NCI-H2196 (cell line): ENCODE measurements at regions not wholly inside any gene's neighbourhood (a gene's known extent, or its start where the extent isn't known, plus 50 kb on each side); places are given as distances from the start of the nearest gene placed in this dataset.
"Not testable (repeated sequence)": the region's sequence is repeated elsewhere in the genome, so short reads cannot be mapped to it uniquely, and the experiment has no call there.

ENCODE experiments used
- DNase-seq: peaks from one replicate; lab custom pipeline; 2025; ENCODE audit not compliant: unreplicated experiment; lab: John Stamatoyannopoulos, UW

DNA sequence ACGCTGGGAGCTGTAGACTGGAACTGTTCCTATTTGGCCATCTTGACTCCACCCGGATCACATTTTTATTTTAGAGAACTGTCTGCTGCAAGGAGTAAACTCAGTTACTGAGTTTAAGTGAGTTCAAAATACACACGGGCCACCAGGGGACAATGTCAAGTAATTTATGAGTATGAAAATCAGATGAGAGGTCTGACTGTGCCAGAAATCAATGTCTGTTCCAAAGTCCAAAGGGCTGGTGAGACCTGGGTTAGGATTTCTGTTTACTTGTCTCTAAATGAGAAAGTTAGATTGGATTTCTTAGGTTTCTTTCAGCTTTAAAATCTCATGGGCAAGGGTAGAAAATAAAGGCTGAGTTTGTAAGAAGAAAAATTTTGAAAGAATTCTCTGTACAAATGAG is 465.8 kb upstream of the MEIS1 start:
- DNase-seq: no peak

DNA sequence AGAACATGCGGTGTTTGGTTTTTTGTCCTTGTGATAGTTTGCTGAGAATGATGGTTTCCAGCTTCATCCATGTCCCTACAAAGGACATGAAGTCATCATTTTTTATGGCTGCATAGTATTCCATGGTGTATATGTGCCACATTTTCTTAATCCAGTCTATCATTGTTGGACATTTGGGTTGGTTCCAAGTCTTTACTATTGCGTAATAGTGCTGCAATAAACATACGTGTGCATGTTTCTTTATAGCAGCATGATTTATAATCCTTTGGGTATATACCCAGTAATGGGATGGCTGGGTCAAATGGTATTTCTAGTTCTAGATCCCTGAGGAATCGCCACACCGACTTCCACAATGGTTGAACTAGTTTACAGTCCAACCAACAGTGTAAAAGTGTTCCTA is 471.6 kb upstream of the MEIS1 start:
- not testable (repeated sequence) for DNase-seq

DNA sequence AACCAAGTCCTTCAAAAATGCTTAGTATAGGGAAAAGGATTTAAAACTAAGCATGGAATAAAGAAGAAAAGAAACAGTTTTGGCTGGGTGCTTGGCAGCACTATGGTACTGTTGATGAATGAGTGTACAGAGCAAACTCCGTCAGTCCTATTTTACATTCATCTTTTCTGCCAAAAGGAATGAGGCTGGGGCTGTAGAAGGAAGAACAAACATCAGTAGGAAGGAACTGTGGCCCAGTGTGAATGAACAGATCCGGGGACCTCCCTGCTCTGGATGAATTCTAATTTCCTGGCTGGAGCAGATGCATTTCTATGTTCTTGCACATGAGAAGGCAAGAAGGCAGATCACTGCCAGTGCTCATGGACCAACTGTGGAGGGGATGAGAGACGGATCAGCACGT is 474.0 kb upstream of the MEIS1 start:
- DNase-seq: no peak

DNA sequence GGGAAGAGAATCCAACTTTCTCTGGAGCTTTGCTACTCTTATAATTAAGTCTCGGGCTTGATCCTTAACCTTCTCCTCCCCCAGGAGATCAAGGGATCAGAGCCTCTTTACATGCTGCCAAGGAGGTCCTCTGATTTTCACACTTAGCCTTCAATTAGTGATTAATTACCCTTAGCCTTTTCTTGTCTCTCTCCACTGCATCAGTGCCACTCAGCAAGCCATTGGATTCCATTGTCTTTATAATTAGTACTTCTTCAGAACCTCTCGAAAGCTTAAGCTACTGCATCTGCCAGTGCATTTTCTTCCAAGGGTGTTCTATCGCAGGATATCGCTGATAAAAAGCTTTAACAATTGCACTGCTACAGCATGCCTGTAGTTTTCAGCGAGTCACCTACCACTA is 477.0 kb upstream of the MEIS1 start:
- no peak for DNase-seq

DNA sequence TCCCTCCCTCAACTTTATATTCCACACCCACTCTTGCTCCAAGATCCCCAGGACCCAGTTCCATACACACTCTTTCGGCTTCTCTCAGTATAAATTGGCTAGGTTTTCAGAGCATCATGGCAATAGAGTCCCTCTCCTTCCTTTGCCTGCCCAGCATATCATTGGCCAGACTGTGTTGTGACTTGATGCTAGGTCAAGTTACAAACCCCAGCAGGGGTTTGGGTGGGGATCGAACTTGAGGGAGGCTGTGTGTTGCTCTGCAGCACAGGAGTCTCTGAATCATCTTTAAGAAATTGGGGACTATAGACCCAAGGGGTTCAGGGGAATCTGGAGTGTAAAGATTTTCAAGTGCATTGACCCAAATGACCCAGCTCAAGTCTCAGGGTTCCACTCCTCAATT is 477.5 kb upstream of the MEIS1 start:
- DNase-seq: no peak

DNA sequence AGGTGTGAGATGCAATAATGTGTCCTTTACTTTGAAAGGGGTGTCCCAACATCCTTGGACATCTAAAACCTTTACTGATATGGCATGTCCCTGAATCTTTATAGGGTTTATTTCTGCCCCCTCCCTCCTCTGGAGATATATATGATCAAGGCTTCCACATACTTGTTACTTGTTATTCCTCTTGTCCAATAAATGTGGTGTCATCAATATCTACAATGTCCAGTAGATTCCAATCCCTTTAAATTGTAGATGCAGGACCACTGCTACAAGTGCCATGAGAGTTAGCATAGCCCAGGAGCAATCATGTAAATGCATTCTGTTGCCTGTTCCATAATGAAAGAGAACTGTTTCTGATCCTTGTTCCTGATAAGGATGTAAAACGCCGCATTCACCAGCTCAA is 479.7 kb upstream of the MEIS1 start:
- DNase-seq: no peak

DNA sequence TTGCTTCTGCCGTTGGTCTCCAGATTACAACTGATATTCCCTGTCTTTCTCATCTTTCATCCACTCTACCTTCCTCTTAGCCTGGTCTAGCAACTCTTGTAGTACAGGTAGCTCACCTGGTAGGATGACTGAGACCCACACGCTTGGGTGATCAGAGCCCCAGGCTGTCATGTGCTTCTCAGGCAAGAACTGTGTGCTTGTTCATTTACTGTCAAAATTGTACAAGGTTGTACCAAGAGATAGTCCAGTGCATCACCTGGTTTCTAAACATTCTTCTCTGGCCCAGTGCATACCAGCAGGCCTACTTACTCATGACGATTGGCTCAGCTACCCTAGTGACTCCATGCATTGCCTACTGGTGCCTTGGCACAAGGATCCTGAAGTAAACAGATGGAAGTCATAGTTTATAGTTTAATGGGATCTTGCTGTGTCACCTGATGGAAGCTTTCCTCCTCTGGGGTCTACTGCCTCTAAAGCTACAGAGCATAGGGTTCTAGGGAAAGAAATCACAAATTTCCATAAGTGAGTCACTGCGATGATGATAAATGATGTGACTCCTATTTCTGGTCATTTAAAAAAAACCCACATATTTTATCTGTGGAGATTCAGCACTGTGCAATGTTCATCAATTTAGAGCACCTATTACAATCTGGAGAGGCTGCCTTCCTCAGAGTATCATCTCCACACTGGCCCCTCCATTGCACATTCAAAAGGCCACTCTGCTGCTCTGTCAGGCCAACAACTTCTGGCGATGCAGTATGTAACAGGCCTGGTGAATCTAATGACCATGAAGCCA is 481.8 kb upstream of the MEIS1 start:
- DNase-seq: no peak

DNA sequence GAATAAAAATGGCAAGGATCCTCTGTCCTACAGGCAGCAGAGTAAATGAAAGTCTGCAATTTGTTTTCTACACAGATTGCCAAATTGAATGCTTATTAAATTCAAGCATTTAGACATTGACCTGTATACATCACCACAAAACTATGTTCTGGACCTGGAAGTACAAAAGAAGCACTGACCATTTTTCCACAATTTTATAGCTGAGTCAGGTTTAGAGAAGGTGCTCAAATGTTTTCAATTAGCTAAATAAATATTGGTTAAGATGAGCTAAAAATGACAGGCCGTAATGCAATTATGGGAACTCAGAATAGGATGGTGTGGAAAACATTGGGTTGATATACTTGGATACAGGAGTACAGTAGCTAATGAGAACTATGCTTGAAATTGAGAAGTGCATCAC is 490.7 kb upstream of the MEIS1 start:
- no peak for DNase-seq

DNA sequence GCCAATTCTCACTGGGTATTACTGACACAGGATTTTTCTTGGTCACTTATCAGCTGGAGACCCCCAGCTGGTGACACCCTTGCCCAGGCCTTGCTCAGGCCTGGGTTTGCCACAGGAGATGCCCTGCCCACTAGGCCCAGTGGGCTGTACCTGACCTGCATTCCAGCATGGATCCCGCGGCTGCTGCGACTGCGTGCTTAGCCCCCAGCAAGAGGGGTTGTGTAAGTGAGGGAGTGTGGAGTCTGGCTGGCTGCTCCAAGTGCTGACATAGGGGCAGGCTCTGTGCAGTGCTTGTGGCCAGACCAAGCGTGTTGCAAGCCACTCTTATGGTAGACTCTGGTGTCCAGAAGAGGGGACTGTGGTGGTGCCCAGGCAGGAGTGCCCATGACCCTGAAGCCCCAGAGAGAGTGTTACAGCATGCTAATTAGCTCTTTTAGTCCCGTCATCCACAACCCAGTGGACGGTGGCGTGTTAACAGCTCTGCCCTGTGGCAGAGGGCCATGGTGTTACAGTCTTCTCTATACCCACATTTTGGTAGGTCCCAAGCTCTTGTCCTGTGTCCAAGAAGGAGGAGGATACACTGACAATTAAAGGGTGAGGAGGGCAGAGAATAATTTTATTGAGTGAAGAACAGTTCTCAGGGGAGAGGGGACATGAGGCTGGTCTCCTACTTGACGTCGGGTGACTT is 491.7 kb upstream of the MEIS1 start:
- DNase-seq: no peak

DNA sequence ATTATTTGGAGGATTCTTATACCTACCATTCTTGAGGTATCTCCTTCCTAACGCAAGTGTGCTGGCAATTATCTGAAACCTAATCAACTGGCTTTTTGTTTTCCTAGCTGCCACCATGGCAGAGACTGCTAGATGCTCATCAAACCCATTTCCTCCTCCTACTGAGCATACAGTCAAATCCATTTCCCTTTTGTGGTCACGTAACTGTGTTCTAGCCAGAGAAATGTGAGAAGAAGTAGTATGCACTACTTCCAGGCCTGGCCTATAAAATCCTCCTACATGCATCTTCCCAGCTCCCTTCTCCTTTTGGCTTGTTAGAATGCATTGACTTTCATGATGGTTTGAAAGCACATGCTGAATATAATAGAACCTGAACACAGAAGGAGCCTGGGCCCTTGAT is 494.1 kb upstream of the MEIS1 start:
- no peak for DNase-seq

DNA sequence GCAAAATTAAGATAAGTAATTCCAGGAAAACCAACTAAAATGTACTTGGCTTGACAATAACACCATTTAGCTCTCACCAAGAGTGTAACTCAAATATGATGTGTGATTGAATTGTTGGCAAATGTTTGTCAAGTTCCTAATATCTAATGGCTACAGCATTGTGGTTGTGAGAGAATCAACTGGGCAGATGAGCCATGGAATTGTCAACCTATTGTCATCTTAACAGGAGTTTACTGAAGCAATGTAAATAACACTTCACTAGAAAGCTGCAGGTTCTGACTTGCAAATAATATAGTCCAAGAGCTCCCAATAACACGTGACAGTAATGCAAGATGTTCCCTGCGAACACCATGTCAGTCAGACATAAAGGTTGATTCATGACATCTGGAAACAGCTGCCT is 495.2 kb upstream of the MEIS1 start:
- no peak for DNase-seq

DNA sequence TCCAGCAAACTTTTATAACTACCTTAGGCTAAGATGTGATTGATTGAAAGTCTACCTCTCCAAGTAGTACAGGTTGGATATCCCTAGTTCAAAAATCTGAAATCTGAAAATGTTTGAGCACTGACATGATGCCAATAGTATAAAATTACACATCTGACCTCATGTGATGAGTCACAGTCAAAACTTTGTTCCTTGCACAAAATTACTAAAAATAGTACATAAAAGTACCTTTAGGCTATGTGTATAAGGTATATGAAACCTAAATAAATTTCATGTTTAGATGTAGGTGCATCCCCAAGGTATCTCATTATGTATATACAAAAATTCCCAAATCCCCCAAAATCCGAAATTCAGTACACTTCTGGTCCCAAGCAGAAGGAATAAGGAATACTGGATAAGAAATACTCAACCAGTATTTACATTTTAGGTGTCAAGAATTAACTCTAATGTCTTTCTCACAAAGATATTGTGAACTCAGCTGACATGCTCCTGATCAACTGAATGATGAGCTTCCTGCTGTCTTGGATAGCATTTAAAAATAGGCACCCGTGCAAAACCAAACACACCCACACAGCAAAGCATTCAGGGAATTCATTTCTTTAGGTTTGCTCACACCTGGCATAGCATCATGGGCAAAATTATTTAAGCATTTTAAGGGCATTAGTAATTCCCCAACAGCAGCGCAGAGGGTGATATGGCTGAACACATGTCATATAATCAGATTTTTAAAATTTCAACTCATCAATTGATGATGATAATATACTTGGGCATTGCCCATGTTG is 497.4 kb upstream of the MEIS1 start:
- DNase-seq: no peak

DNA sequence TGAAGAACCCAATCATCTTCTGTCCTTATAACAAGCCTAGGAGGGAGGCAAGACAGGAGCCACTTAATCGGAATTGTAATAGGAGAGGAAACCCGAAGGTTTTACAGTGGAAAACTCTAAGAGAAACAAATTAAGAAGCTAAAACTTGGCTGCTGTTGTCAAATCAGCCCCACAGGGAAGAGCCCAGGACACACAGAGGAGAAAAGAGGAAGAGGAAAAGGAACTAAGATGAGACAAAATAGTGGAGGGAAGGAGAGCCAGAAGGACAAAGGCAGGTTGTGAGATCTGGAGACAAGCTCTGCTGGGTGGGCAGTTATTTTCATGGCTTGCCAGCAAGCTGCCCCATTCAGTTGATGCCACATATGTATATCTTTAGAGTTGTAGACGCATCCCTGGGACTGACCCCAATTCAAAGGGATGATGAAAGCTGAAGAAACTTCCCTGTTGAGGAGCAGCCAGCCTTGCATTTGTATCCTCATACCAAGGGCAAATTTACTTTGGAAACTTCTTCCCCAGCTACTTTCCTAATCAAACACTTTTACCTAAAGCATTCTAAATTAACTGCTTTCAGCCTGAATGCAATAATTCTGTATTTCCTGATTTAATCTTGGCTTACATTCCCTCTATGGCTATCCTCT is 499.8 kb upstream of the MEIS1 start:
- DNase-seq: no peak

DNA sequence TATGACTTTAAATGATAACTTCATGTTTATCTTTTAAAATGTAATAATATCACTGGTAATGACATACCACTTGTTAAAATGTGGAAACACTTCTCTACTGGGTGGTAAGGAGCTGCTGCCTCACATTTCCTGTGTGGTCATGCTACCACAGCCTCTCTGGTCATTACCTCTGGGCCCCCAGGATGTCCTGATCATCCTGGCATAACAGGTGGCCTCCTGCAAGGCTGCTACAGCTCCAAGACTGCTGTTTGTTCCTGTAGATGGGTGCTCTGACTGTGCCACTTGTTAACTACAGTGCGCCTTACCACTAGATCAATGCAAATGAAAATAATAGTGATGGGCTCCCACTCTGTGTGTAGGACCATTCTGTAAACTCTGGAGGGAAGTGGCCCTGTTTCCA is 500.2 kb upstream of the SPRED2 start:
- DNase-seq: no peak

DNA sequence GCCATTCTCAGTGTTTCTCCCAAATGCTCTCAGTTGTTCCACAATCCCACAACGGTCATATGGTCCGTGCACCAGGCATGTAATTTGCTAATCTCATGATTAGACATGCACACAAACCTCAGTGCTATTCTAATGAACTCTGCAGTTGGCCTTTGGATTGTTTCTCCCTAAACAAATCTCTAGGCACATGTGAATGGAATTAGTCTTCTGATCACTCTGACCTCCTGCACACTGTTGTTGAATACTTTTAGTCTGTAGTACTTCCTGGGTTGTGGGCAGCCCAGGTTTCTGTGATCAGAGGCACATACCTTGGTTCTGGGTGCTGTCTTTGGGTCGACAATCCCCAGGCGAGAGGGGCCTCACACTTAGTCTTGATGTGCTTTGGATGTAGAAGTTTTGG is 498.7 kb upstream of the SPRED2 start:
- DNase-seq: no peak

DNA sequence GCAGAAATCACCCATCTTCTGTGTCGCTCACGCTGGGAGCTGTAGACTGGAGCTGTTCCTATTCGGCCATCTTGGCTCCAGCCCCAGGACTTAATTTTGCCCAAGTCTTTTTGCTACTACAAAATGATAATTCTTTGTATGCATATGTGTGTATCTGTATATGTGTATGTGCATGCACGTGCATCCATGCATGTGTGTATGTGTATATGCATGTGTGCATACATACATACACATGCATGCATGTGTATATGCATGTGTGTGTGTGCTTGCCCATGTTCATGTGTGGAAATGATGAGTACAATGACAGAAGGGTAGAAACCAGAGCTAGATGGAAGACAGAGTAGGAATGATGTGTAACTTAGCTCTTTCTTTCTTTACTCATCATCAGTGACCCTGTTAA is 497.9 kb upstream of the SPRED2 start:
- DNase-seq: no peak

DNA sequence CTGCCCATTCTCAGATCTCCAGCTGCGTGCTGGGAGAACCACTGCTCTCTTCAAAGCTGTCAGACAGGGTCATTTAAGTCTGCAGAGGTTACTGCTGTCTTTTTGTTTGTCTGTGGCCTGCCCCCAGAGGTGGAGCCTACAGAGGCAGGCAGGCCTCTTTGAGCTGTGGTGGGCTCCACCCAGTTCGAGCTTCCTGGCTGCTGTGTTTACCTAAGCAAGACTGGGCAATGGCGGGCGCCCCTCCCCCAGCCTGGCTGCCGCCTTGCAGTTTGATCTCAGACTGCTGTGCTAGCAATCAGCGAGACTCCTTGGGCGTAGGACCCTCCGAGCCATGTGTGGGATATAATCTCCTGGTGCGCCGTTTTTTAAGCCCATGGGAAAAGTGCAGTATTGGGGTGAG is 497.3 kb upstream of the SPRED2 start:
- not testable (repeated sequence) for DNase-seq

DNA sequence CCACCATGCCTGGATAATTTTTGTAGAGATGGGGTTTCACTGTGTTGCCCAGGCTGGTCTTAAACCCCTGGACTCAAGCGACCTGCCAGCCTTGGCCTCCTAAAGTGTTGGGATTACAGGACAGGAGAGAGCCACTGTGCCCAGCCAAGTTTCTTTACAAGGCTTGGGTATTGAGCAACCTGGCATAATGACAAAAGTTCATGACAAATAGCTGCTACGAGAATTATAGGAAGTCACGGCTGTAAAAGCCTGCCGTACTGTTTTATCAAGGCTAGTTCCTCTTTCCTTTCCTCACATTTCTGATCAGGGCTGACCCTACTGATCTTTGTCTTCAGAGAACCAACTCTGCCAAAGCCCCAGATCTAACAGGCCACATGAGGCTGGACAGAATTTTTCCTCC is 490.4 kb upstream of the SPRED2 start:
- DNase-seq: no peak

DNA sequence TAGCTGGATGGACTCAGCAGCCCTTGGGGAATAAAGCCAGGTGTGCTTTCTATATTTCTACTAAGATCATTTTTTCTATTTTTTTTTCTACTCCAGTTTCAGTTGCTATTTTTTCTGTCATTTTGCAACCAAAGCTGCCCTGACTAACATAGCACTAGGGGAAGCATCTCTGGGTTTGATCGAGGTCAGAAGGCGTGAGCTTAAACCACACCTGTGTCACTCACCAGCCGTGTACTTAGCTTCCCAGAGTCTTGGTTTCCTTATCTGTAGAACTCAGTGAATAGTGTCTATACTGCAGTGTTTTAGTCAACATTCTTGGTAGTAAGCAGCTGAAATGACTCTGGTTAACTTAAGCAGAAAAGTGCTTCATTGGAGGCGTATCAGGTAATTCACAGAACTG is 489.6 kb upstream of the SPRED2 start:
- no peak for DNase-seq

DNA sequence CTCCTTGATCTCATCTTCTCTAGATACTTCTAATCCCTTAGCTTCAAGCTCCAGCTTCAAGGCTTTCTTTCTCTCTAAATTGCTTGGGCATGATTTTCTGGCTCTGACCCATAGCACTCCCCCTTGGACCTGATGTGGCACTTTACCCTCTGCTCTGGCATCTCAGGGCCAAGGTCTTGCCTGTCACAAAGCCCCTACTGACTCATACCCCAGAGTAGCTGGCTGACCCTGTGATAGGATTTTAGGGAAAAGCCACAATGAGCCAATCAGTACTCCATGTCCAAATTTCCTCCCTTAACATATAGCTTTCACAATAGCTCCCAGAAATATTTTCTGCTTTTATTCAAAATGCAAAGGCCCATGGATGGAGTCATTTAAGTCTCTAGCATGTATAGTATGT is 488.7 kb upstream of the SPRED2 start:
- no peak for DNase-seq

DNA sequence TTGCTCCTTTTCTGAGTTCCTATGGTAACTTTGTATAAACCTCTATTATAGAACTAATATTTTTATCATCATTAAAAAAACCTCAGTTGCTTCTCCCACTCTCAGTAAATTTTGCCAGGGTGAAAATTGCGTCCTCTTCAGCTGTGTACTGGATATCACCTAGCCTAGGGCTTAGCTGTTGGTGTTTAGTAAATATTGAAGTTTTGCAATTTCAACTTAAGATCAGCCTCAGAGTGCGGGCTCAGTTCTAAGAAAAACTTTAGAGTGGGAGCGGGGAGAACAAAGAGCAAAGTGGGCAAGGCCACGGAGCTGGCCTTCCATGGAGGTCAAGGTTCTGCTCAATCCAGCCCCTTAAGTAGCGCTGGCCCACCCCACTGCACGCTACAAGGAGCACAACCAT is 488.3 kb upstream of the SPRED2 start:
- DNase-seq: no peak
